Naive thymus-derived CD8-positive, alpha-beta T cell (primary cell): ENCODE measurements at regions not wholly inside any gene's neighbourhood (a gene's known extent, or its start where the extent isn't known, plus 50 kb on each side); places are given as distances from the start of the nearest gene placed in this dataset.

Source experiments
- ATAC-seq, 2 donors: fragments of 150-1000 bp; cut with Tn5 transposase in 1 of 2; sonication (Bioruptor Pico), chemical (Tn5 transposase) in 1 of 2; 1 replicate in 1 of 2; 2 replicates in 1 of 2; pipeline ENCODE4 v1.10.0; 2021; ENCODE audit warnings: mild to moderate bottlenecking in 2 of 2, moderate library complexity in 2 of 2
- POLR2A ChIA-PET: fragments of 350-600 bp; sonication (Branson Sonifier 250); formaldehyde crosslinking; loops from one replicate; lab custom pipeline; 2021; ENCODE audit warnings: antibody characterized with exemption; lab: Charles Lee
- DNase-seq, 10 donors: peaks; one replicate each; pipeline versions ENCODE4 v3.0.0 to v3.0.0-alpha.2; 2020 to 2022
- H3K27ac Mint-ChIP-seq, 10 donors: one replicate each; pipeline ENCODE4 v1.8.0; 2020 to 2022; ENCODE audit warnings: mild to moderate bottlenecking in 10 of 10, mixed read lengths in 10 of 10, moderate library complexity in 4 of 10, inconsistent platforms in 1 of 10
- H3K27me3 Mint-ChIP-seq, 5 donors: one replicate each; pipeline ENCODE4 v1.8.0; 2021 to 2022; ENCODE audit warnings: mixed read lengths in 5 of 5
- H3K36me3 Mint-ChIP-seq, 3 donors: one replicate each; pipeline ENCODE4 v1.8.0; 2020 to 2022; ENCODE audit warnings: mixed read lengths in 3 of 3, mild to moderate bottlenecking in 2 of 3, inconsistent platforms in 1 of 3
- H3K4me1 Mint-ChIP-seq, 4 donors: one replicate each; pipeline ENCODE4 v1.8.0; 2021 to 2022; ENCODE audit warnings: mixed read lengths in 4 of 4
- H3K4me3 Mint-ChIP-seq, 10 donors: one replicate each; pipeline ENCODE4 v1.8.0; 2020 to 2022; ENCODE audit warnings: mild to moderate bottlenecking in 10 of 10, mixed read lengths in 10 of 10, moderate library complexity in 6 of 10, inconsistent platforms in 1 of 10
- H3K9me3 Mint-ChIP-seq, 9 donors: one replicate each; pipeline ENCODE4 v1.8.0; 2020 to 2022; ENCODE audit warnings: mixed read lengths in 9 of 9, mild to moderate bottlenecking in 3 of 9, inconsistent platforms in 1 of 9, moderate library complexity in 1 of 9

DNA sequence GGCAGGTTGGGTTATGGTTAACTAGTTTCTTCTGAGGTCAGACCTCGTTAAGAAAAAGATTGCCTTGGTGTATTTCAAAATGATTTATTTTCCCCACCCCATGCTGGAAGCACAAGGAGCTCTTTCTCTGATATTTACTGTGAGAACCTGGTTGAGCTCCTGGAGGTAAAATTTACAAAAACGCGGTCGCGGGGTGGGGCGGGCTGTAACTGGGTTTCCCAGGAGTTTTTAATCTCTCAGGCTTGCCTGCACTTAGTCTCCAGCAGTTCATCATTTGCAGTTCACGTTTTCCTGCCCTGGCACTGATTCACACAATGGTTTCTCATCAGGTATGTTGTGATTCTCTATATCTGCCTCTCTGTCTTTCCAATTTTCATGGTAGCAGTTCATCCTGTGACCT, 67.9 kb upstream of the PDE3A start:
- DNase-seq (no peak), ATAC-seq (no peak)
- H3K4me3 Mint-ChIP-seq = no peak overlapping the region
- POLR2A ChIA-PET = no interaction called here
- no peak overlapping the region for H3K27ac Mint-ChIP-seq
- H3K27me3 Mint-ChIP-seq = peaks cover 0 to 9% (median 0%) of the 10 kb centered on the region in 5 donors
- H3K36me3 Mint-ChIP-seq = peaks cover 0 to 13% (median 0%) of the 10 kb centered on the region in 3 donors
- no peaks in the 10 kb centered on the region for H3K4me1 Mint-ChIP-seq
- peaks cover 6 to 45% (median 29%) of the 10 kb centered on the region in 9 donors for H3K9me3 Mint-ChIP-seq

DNA sequence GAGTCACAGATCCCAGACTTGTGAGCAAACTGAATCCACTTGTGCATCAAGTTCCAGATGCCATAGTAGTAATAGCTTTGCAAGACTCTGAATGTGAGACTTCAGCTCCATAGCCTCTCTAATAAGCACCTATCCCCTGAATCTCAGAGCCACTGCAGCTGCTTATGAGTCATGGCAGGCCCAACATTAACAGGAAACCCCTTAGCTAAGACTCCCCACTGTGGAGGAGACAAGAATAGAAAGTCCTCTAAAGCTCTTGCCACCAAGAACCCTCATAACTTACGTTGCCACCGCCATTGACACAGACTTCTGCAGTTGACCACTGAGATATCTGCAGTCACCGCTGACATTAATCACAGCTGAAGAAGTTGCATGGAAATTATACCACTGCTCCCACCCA, 62.9 kb upstream of the PDE3A start:
- Mint-ChIP-seq H3K9me3 (peaks cover 7 to 40% (median 22%) of the 10 kb centered on the region in 9 donors), H3K27ac (no peak overlapping the region), H3K4me3 (no peak overlapping the region), H3K4me1 (no peaks in the 10 kb centered on the region), H3K27me3 (peaks cover 0 to 9% (median 0%) of the 10 kb centered on the region in 5 donors), H3K36me3 (peaks cover 0 to 21% (median 0%) of the 10 kb centered on the region in 3 donors)
- no peak for DNase-seq
- ATAC-seq = no peak
- POLR2A ChIA-PET = no interaction called here

DNA sequence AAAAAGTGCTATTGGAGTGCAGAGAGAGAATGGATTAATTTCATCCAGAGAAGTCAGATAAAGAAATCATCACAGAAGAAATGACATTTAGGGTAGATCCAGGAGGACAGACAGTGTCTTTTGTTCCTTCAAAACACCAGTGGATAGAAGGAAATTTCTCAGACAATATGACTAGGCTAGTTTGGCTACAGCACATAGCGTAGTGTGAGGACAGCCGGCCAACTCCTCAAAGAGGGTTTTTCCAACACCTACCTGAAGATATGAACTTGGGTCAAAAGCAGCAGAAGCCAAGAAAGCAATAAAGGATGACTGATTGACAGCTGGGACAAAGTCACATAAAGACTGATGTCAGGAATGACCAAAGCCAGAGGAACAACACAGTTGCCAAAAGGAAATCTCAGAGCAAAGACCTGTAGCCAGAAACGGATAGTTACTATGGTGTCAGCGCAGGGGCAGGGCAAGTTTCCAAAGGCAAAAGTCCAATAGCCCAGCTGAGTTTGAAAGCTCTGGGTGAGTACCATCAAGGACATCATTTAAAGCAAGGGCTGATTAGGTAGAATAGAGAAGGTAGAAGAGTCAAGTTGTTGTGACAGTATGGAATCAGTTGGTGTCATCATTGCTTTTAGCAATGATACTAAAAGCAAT, 58.7 kb upstream of the PDE3A start:
- no peak overlapping the region for H3K4me3 Mint-ChIP-seq
- POLR2A ChIA-PET = no interaction called here
- H3K27me3 Mint-ChIP-seq = no peaks in the 10 kb centered on the region
- no peaks in the 10 kb centered on the region for H3K4me1 Mint-ChIP-seq
- no peak overlapping the region for H3K27ac Mint-ChIP-seq
- H3K36me3 Mint-ChIP-seq = peaks cover 0 to 21% (median 0%) of the 10 kb centered on the region in 3 donors
- DNase-seq = no peak
- peaks cover 7 to 40% (median 17%) of the 10 kb centered on the region in 9 donors for H3K9me3 Mint-ChIP-seq
- no peak for ATAC-seq

DNA sequence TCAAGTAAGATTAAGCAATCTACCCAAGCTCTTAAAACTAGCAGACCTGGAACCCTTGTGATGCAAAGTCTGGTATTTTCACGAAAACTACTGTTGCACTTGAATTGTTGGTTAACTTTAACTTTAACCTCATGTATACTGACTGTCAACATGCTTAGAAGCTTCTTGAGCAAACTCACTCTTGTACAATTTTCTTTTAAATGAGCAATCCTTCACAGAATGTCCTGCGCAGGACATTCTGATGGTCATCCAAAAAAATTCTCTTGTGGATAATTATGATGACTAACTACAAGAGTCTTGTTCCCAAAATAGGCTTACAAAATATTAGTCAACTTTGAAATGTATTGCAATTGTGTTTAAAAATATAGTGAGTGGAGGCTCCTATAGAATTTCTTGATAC, 54.0 kb upstream of the PDE3A start:
- no peaks in the 10 kb centered on the region for H3K27me3 Mint-ChIP-seq
- peaks cover 0 to 6% (median 0%) of the 10 kb centered on the region in 9 donors for H3K9me3 Mint-ChIP-seq
- H3K4me3 Mint-ChIP-seq = no peak overlapping the region
- no peaks in the 10 kb centered on the region for H3K4me1 Mint-ChIP-seq
- POLR2A ChIA-PET = no interaction called here
- H3K36me3 Mint-ChIP-seq = no peaks in the 10 kb centered on the region
- ATAC-seq (no peak), DNase-seq (no peak)
- H3K27ac Mint-ChIP-seq = no peak overlapping the region

DNA sequence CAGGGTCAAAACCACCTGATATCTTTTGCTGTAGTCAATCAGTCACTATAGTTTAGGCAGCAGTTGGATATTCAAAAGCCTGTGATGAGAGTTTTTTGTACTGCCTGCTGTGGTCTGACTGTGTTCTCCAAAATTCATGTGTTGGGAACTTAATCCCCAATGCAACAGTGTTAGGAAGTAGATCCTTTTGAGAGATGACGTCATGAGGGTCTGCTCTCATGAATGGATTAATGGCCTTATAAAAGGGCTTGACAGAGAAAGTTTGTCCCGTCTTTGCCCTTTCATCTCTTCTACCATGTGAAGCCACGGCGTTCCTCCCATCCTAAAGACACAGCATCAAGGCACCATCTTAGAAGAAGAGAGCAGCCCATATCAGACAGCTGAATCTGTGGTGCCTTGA, 50.8 kb upstream of the PDE3A start:
- POLR2A ChIA-PET = no interaction called here
- no peaks in the 10 kb centered on the region for H3K9me3 Mint-ChIP-seq
- H3K36me3 Mint-ChIP-seq = no peaks in the 10 kb centered on the region

More for the DNA sequence above, 50.8 kb upstream of the PDE3A start:
- Mint-ChIP-seq H3K4me3 (no peak overlapping the region), H3K27me3 (no peaks in the 10 kb centered on the region), H3K4me1 (no peaks in the 10 kb centered on the region), H3K27ac (no peak overlapping the region)
- no peak for ATAC-seq
- DNase-seq = no peak
